Muscle layer of colon (tissue), 2 donors: ENCODE measurements at regions not wholly inside any gene's neighbourhood (a gene's known extent, or its start where the extent isn't known, plus 50 kb on each side); places are given as distances from the start of the nearest gene placed in this dataset.

Experiments used
- H3K27ac ChIP-seq: one replicate; pipeline ENCODE4 v1.7.0; 2013; ENCODE audit warnings: low read depth, mild to moderate bottlenecking, low read length, moderate library complexity
- H3K27me3 ChIP-seq, 2 donors: one replicate each; pipeline ENCODE4 v1.7.0; 2013; ENCODE audit warnings: low read length in 2 of 2, mild to moderate bottlenecking in 2 of 2; ENCODE audit not compliant: insufficient read depth in 2 of 2, control insufficient read depth in 1 of 2
- H3K36me3 ChIP-seq: one replicate; pipeline ENCODE4 v1.7.0; 2013; ENCODE audit warnings: mild to moderate bottlenecking, low read length; ENCODE audit not compliant: insufficient read depth
- H3K4me1 ChIP-seq: one replicate; pipeline ENCODE4 v1.7.0; 2013; ENCODE audit warnings: mild to moderate bottlenecking, low read length; ENCODE audit not compliant: insufficient read depth
- H3K4me3 ChIP-seq, 2 donors: one replicate each; pipeline ENCODE4 v1.7.0; 2013; ENCODE audit warnings: low read length in 2 of 2, low read depth in 1 of 2, mild to moderate bottlenecking in 1 of 2, moderate library complexity in 1 of 2
- H3K9ac ChIP-seq: one replicate; pipeline ENCODE4 v1.7.0; 2013; ENCODE audit warnings: low read length
- H3K9me3 ChIP-seq: one replicate; pipeline ENCODE4 v1.7.0; 2013; ENCODE audit warnings: mild to moderate bottlenecking, low read length
- donor health status: abdominal sarcoma.
- donor health status: Adenocarcinoma of cecum.

DNA sequence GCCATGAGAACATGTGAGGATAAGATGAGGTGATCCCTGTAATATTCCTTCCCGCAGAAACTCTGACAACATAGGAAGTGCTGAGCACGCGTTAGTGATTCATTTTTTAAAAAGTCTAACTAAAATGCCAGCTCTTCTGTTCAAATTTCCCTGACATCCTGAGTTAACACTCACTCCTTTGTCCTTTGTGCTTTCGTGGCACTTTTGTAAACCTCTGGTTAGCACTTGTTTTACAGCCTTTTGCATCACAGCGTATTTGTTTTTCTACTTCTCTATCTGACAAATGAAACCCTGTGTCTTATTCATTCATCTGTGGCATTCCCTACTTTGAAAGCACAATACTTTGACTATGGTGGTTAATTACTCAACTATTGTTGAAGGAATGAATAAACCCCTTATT lies 313.6 kb downstream of the NUAK1 start:
- no peak overlapping the region for H3K4me3 ChIP-seq
- no peak overlapping the region for H3K9ac ChIP-seq
- H3K9me3 ChIP-seq = no peaks in the 10 kb centered on the region
- no peak overlapping the region for H3K27ac ChIP-seq
- H3K4me1 ChIP-seq = no peaks in the 10 kb centered on the region
- no peaks in the 10 kb centered on the region for H3K36me3 ChIP-seq
- H3K27me3 ChIP-seq = no peaks in the 10 kb centered on the region

DNA sequence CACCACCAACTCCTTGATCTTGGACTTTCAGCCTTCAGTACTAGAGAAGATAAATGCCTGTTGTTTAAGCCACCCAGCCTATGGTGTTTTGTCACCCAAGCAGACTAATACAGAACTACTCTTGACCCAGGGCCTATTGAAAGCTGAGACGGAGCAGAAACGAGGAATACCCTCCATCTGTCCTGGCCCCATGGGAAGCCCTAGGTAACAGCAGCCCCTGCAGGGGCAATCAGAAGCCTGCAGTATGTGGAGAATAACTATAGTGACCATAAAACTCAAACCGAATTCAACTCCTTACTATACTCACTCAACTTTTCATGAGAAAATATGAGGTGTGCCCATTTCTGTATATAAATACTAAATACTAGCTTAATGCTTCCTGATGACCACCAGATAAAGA lies 307.4 kb downstream of the NUAK1 start:
- no peak overlapping the region for H3K4me3 ChIP-seq
- H3K4me1 ChIP-seq = no peaks in the 10 kb centered on the region
- H3K27ac ChIP-seq = no peak overlapping the region
- no peaks in the 10 kb centered on the region for H3K36me3 ChIP-seq
- H3K27me3 ChIP-seq = no peaks in the 10 kb centered on the region
- H3K9me3 ChIP-seq = no peaks in the 10 kb centered on the region
- no peak overlapping the region for H3K9ac ChIP-seq

DNA sequence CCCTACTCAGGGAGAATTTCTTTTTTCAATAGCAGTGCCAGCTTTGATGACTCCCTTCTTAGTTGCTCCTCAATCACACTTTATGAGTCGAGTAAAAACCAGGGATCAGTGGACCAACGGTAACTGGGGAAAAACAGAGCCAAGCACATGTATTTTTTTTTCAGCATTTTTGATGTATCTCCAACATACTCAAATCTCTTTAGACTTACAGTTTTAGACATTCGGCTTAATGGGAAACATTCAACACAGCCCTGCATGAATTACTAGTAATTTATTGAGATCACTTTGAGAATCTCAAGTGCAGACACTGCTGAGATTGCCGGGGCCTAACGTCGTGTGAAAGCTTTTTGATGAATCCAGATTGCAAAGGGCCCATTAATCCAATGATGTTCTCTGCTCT lies 306.7 kb downstream of the NUAK1 start:
- Histone ChIP-seq H3K9me3 (no peaks in the 10 kb centered on the region), H3K36me3 (no peaks in the 10 kb centered on the region), H3K27ac (no peak overlapping the region), H3K9ac (no peak overlapping the region), H3K4me3 (no peak overlapping the region), H3K4me1 (no peaks in the 10 kb centered on the region), H3K27me3 (no peaks in the 10 kb centered on the region)

DNA sequence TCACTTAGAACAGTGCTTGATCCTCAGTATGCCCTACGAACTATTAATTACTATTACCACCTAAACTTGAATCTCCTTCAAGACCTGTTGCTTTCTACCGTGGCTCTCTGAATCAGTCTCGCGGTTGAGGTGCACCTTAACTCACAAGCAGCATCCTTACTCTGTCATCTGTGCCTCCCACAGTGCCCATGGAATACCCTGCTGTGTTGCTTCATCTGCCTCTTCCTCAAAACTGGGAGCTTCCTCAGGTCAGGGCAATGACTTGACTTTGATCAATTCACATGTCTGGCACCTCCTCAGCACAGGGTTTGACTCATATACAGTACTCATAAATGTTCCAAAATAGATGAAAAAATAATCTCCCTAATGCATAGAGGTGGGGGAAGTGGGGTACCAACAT lies 305.9 kb downstream of the NUAK1 start:
- no peaks in the 10 kb centered on the region for H3K27me3 ChIP-seq
- H3K4me3 ChIP-seq = no peak overlapping the region
- no peak overlapping the region for H3K27ac ChIP-seq
- no peak overlapping the region for H3K9ac ChIP-seq
- H3K4me1 ChIP-seq = no peaks in the 10 kb centered on the region
- no peaks in the 10 kb centered on the region for H3K9me3 ChIP-seq
- no peaks in the 10 kb centered on the region for H3K36me3 ChIP-seq

DNA sequence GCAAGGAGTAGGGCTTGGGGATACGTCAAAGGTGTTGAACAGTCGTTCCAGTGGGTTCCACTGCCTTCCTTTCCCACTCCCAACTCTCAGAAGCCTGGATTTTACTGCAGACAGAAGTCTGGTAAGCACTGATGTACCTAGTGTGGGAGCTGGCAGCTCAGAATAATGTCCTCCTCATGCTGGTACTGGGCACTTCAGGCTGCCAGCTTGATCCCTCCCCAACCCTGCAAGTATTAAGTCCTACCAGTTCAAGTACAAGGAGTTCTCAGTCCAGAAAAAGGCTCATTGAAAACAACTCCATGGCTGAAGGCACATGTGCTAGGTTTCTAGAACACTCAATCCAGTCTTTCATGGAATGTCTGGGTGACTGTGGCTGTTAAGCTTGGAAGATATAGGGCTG lies 304.3 kb downstream of the NUAK1 start:
- Histone ChIP-seq H3K9ac (no peak overlapping the region), H3K27ac (no peak overlapping the region), H3K4me3 (no peak overlapping the region), H3K27me3 (no peaks in the 10 kb centered on the region), H3K36me3 (no peaks in the 10 kb centered on the region), H3K9me3 (no peaks in the 10 kb centered on the region), H3K4me1 (no peaks in the 10 kb centered on the region)

DNA sequence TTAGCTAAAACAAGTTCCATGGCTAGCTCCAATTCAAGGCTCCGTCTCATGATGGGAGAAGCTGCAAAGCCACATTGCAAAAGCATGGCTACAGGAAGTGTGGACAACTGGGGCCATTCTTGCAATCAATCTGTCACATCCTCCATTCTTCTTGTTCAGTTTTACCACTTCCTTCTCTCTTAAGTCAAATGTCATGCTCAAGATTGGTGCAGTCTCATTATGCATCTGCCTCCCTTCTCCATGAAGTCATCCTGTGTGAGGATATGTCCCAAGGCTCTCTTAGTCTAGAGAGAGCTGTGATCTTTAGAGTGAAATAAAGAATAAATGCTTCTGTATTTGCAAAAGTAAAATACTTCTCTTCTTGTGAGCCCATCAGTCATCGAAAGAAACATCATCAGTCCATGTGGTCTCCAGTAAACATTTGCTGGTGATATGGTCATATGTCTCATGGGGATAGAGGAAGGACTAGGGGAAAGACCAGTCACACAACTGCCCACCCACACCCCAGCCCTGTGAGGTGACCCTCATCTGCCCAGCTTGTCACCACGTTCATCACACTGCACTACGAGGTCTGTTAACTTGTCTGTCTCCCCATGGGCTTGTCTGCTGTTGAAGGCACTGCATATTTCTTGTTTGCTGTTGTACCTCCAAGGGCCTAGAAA lies 303.0 kb downstream of the NUAK1 start:
- Histone ChIP-seq H3K36me3 (no peaks in the 10 kb centered on the region), H3K9me3 (no peaks in the 10 kb centered on the region), H3K4me3 (no peak overlapping the region), H3K4me1 (no peaks in the 10 kb centered on the region), H3K27ac (no peak overlapping the region), H3K27me3 (no peaks in the 10 kb centered on the region), H3K9ac (no peak overlapping the region)

DNA sequence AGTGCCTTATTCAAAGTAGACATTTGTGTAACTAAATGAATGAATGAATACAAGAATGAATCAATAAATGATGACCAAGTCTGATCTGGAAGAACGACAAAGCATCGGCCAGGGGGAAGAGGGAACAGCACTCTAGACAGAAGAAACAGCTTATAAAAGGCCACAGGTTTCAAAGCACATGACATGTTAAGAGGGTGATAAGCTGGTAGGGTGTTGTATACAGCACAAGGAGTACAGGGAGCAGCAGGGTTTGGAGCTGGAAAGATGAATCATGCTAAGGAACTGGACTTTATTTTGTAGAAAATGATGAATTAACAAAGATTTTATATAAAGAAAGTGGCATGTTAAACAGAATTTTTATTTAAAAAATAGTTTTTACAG lies 302.5 kb downstream of the NUAK1 start:
- H3K27ac ChIP-seq = no peak overlapping the region
- no peaks in the 10 kb centered on the region for H3K9me3 ChIP-seq
- no peaks in the 10 kb centered on the region for H3K36me3 ChIP-seq
- H3K9ac ChIP-seq = no peak overlapping the region
- H3K4me1 ChIP-seq = no peaks in the 10 kb centered on the region
- H3K4me3 ChIP-seq = no peak overlapping the region
- H3K27me3 ChIP-seq = no peaks in the 10 kb centered on the region

DNA sequence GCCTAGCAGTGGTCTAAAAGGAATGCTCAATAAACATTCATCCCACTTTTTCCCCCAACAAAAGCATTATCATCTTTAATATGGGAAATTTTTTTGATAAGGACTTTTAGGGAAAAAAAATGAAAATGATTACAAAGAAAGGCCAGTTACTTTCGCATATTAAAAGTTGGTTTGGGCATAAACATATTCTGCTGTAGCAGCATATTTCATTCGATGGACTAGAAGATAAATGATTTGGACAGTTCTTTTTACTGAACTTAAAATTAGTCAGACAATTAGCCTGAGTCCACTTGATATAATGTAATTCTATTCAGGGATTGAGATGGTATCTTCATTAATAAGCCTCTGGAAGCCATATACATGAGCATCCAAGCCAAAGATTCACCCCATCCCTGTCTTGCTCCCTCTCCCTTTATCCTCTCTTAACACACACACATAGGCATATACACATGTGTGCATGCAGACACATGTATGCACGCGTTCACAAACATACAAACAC lies 299.1 kb downstream of the NUAK1 start:
- Histone ChIP-seq H3K27me3 (no peaks in the 10 kb centered on the region), H3K4me1 (no peaks in the 10 kb centered on the region), H3K27ac (no peak overlapping the region), H3K9me3 (no peaks in the 10 kb centered on the region), H3K4me3 (no peak overlapping the region), H3K36me3 (no peaks in the 10 kb centered on the region), H3K9ac (no peak overlapping the region)

DNA sequence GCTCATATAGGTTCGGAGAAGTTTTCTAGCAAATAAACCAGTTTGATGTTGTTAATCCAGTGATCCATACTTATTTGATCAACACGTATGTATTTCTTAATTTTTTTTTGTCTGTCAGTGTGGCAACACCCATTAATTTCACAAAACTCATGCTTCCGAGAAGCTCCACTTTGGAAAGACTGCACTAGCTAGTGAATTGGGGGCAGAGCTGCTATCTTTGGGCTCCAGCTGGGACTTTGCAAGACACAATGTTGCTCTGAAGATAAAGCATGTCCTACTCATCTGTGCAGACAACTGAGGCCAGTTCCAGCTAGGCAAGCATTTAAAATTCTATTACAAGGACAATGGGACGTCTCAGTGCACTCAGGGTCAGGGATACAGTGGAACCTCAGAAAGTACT lies 298.4 kb downstream of the NUAK1 start:
- Histone ChIP-seq H3K36me3 (no peaks in the 10 kb centered on the region), H3K4me1 (no peaks in the 10 kb centered on the region), H3K4me3 (no peak overlapping the region), H3K9me3 (no peaks in the 10 kb centered on the region), H3K27me3 (no peaks in the 10 kb centered on the region), H3K27ac (no peak overlapping the region), H3K9ac (no peak overlapping the region)

DNA sequence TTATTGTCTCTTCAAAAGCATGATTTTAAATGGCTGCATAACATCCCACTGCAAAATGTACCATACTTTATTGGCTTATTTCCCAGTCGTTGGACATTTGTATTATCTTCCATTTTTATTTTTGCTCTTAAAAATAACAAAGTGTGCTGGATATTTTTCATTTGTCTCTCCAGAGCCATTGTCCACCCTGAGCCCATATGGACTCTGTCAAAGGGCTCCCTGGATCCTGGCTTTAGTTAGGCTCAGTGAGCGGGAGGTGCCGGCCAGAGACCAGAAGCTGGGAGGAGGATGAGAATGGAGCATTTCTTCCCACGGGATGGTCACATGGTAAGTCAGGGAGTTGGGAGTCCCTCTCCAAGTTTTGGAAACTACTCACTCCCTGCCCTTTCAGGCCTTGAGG lies 296.9 kb downstream of the NUAK1 start:
- H3K9ac ChIP-seq = no peak overlapping the region
- no peaks in the 10 kb centered on the region for H3K36me3 ChIP-seq
- no peak overlapping the region for H3K4me3 ChIP-seq
- H3K4me1 ChIP-seq = no peaks in the 10 kb centered on the region
- no peaks in the 10 kb centered on the region for H3K9me3 ChIP-seq
- H3K27ac ChIP-seq = no peak overlapping the region
- H3K27me3 ChIP-seq = no peaks in the 10 kb centered on the region

DNA sequence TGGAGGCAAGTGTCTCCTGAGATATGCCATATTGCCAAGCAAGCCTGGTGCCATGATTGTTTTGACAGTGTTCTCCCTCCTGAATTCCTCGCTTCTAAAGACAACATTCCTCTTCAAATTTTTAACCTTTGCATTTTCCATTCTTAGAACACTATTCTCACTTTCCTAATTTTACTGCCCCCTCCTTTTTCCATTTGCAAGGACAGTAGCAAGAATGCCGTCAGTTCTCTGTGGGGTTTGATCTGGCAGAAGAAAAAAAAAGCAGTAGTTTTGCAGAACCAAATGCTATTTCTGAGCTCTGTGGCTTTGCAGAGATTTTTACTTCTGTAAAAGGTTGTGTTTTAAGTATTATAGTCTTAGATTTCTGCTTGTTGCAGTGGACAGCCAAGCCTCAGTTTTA lies 295.2 kb downstream of the NUAK1 start:
- Histone ChIP-seq H3K27ac (no peak overlapping the region), H3K9ac (no peak overlapping the region), H3K36me3 (no peaks in the 10 kb centered on the region), H3K4me3 (no peak overlapping the region), H3K9me3 (no peaks in the 10 kb centered on the region), H3K4me1 (no peaks in the 10 kb centered on the region), H3K27me3 (no peaks in the 10 kb centered on the region)

DNA sequence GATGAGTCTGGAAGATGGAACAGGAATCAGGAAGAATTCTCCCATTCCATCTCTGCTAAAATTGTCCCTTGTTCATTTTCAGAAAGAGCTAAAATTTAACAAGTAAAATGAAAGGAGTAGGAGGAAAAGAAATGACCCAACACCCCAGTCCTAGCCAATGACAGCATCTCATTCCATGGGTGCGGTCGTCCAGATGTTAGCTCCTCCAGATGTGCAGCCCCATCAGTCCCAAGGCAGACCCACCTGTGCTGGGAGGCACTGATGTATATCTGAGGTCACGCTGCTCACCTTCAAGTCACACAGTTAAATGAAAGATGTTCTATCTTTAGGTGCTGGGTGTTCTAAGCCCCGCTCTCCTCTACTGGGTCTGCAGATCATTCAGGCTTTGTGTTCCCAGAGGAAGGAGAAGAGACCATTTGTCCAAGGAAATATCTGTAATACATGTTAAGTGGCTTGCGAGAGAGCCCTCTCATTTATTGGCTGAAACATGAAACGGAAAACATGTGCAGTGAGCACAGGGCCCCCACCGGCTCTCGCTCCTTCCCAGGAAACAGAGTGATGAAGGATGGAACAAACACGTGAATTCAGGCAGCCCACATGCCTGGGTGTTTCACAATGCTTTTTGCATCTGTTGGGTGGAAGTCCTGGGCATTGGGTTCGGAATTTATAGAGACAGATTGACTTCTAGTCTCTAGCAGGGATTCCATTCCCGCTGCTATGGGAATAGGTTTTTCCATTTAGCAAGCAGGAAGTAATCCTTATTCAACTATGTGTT lies 294.6 kb downstream of the NUAK1 start:
- Histone ChIP-seq H3K9me3 (no peaks in the 10 kb centered on the region), H3K36me3 (no peaks in the 10 kb centered on the region), H3K4me3 (no peak overlapping the region), H3K27me3 (no peaks in the 10 kb centered on the region), H3K9ac (no peak overlapping the region), H3K4me1 (no peaks in the 10 kb centered on the region), H3K27ac (no peak overlapping the region)
